Kidney tubule cell (primary cell): ENCODE measurements at regions not wholly inside any gene's neighbourhood (a gene's known extent, or its start where the extent isn't known, plus 50 kb on each side); places are given as distances from the start of the nearest gene placed in this dataset.
A peak's percentile ranks its signal among the peaks of the same experiment; 100 is the strongest.

Source experiments
- DNase-seq: peaks from one replicate; pipeline ENCODE4 v3.0.0-alpha.2; 2018; ENCODE audit warnings: low spot score

GRCh38 chr2:181836583-181836982 is 54.9 kb upstream of the ITPRID2 start:
- peak; percentile 9 for DNase-seq

- DNase-seq = peak; percentile 3
These were observed 54.0 kb upstream of the ITPRID2 start for GRCh38 chr2:181837563-181837962.

- no peak for DNase-seq
These were observed 51.7 kb upstream of the ITPRID2 start for GRCh38 chr2:181839811-181840210.

GRCh38 chr2:181841079-181841478 is 50.5 kb upstream of the ITPRID2 start:
- no peak for DNase-seq
